NCI-H748 (cell line): ENCODE measurements at regions not wholly inside any gene's neighbourhood (a gene's known extent, or its start where the extent isn't known, plus 50 kb on each side); places are given as distances from the start of the nearest gene placed in this dataset.
"Not testable (repeated sequence)": the region's sequence is repeated elsewhere in the genome, so short reads cannot be mapped to it uniquely, and the experiment has no call there.

Experiments
- DNase-seq: peaks from one replicate; lab custom pipeline; 2025; ENCODE audit not compliant: unreplicated experiment; lab: John Stamatoyannopoulos, UW

DNA sequence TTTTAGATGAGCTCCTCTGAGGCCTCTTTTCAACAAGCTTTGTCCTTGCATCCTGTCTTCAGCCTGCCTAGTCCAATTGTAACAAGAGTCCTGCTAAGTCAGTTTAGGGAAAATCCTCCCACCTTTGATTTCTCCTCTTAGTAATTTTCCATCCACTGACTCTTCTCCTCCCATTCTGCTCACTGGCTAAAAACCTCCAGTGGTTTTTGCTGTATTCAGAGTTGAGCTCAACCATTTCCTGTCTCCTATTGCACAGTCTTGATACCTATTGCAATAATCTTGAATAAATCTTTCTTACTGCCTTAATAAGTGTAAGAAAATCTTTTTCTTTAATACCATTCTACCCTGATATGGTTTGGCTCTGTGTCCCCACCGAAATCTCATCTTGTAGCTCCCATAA is 117.8 kb upstream of the ENPP6 start:
- no peak for DNase-seq

DNA sequence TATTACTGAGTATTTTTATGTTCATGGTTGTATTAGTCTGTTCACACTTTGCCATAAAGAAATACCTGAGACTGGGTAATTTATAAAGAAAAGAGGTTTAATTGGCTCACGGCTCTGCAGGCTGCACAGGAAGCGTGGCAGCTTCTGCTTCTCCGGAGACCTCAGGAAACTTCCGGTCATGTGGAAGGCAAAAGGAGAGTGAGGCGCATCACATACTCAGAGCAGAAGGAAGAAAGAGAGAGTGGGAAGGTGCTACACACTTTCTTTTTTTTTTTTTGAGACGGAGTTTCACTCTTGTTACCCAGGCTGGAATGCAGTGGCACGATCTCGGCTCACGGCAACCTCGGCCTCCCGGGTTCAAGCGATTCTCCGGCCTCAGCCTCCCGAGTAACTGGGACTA is 115.8 kb upstream of the ENPP6 start:
- not testable (repeated sequence) for DNase-seq

DNA sequence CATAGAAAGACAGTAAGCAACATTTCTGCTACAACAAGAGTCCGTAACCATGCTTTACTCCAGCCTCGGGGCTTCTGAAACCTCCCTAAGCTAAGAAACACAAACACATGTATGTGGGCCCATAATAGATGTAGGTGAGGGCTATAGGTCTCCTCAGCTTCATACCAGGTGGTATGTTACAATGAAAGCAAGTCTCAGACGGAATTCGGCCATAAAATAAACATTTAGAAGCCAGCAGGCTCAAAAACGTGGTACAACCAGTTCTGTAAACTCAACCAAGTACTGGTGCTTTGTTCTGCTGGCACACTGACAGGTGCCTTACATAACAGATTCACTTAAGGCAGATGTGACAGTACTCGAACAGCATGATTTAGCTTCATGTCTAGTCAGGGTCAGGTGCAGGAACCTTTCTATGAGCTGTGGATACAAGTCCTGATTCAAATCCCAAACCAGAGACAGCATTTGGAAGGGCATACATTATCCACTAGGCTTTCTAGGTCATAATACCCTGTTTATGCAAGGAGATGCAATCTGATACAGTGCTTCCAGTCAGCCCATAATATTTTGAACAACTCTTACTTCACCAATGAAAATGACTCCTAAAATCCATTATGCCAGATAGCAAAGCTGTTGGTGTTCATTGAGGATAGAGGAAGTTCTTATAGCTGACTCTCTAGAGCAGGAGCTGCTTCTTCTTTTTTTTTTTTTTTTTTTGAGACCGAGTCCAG is 113.8 kb upstream of the ENPP6 start:
- DNase-seq = peak; percentile 82

DNA sequence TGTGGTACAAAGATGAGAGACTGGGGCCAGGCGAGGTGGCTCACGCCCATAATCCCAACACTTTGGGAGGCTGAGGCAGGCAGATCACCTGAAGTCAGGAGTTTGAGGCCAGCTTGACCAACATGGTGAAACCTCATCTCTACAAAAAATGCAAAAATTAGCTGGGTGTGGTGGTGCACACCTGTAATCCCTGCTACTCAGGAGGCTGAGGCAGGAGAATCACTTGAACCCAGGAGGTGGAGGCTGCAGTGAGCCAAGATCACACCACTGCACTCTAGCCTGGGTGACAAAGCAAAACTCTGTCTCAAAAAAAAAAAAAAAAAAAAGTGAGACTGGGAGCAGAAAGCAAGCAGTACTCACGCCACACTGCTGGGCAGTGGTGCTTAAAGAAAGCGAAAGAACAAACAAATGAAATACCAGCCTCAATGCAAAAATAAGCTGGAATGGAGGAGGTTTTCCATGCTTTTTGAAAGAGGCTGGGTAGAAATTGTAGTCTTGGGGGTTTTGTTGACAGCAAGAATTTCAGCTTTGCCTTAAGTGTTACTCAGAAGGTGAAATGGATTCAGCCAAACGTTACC is 112.9 kb upstream of the ENPP6 start:
- DNase-seq = not testable (repeated sequence)

DNA sequence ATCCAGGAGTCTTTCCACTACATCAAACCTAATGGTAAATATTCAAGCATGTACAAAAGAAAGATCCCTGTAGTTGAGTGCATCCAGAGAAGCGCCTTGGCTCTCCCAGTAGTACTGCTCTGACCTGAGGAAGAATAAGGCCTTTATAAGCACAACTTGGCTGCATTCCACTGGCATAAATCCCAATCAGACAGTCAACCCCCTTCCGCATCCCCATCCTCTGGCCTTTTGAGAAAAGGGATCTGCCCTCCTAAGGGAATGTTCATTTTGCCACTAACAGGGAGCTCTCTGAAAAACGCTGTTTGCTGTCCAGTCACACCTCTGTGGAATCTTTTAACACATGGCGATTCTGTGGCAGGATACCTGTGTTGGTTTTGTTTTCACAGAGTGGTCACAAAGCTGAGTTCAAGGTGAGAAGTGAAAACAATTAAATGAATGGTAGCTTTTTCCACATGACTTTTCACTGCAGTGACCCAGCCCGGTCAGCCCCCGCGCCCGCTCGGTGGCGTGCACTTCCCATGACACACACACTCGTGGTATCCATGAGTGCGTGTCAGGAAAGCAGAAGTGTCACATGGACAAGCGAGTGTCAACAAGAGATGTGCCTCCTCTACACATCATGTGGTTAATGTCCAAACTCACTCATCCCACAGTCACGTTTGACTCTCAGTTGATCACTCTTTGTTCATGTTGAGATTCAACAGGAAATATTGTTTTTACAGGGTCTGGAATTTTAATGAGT is 112.2 kb upstream of the ENPP6 start:
- DNase-seq = no peak

DNA sequence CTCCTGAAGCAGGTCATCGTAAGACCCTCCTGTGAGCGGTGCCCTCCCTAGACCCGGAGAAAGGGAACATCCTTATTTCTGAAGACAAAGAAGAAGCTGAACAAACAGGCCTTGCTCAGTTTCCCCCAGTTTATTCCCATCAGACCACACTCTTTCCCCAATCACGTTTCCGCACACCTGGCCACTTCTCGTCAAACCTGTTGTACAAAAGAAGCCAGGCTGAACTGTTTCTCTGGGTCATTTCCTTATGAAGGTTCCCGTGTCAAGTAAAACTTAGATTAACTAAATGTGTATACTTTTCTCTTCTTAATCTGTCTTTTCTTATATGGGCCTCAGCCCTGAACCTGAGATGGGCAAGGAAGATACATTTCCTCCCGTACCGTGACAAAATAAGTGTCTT is 111.6 kb upstream of the ENPP6 start:
- no peak for DNase-seq

DNA sequence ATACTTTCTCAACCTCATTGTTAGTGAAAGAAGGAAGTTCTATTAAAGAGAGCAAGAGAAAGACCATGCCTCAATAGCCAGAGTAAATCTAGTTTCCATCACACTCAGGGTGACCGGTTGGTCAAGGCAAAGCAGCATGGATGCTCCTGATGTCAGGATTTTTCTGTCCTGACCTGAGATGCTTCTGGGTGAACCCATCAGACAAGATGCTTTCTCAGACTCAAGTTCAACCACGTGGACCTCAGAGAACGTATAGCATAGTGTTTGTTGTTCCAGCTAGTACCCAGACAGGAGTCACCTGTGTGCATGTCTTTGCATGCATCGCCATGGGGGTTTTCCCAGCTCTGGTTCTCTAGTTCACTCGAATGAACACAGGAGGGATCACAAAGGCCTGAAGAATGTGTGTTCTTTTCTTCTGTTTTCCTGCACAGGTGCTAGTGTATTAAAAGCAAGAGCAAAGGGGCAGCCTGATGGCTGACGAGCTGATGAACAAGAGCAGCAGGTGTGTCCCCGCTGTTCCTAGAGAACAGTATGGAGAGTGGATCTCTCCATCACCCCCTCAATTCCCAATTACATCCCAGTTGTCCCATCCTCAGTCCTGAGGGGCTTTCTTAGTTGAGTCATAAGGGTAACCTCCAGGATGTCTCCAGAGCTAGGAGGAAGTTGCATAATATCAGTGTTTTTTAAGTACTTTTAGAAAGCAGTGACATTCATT is 110.5 kb upstream of the ENPP6 start:
- no peak for DNase-seq

DNA sequence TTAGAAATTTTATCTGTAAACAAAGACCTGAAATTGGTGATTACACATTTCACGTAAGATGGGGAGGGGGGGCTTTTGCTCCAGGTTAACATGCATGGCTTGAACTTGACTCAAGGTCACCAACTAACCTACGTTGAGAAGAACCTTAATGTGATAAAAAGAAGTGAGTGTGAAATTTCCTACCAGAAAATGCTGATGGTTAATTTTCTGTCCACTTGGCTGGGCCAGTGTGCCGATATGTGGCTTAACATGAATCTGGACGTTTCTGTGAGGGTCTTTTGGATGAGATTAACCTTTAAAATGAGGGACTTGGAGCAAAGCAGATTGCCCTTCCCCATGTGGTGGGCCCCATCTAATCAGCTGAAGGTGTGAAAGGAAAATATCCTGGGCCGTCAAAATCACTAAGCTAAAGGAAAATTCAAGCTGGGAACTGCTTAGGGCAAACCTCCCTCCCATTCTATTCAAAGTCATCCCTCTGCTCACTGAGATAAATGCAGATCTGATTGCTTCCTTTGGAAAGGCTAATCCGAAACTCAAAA is 107.3 kb upstream of the ENPP6 start:
- no peak for DNase-seq

DNA sequence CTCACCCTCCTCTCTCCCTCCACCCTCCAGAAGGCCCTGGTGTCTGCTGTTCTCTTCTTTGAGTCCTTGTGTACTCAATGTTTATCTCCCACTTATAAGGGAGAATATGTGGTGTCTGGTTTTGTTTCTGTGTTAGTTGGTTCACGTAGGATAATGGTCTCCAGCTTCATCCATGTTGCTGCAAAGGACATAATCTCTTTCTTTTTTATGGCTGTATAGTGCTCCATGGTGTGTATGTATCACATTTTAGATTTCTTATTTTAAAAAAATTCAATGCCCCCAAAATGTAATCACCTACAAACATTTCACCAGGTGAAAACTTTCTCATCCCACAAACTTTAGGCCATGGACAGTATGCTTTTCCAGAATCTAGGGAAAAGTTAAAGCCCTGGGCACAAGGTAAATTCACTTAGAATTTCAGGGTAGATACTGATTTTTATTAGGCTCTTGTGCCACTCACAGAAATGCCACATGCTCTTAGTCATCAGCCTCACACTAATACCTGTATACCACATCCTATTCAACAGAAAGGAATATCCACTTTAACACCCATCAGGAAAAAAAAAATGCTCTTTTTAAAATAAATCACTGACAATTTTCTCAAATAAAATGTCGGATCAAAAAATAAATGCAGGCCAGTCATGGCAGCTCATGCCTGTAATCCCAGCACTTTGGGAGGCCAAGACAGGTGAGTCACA is 104.8 kb upstream of the ENPP6 start:
- DNase-seq = no peak

DNA sequence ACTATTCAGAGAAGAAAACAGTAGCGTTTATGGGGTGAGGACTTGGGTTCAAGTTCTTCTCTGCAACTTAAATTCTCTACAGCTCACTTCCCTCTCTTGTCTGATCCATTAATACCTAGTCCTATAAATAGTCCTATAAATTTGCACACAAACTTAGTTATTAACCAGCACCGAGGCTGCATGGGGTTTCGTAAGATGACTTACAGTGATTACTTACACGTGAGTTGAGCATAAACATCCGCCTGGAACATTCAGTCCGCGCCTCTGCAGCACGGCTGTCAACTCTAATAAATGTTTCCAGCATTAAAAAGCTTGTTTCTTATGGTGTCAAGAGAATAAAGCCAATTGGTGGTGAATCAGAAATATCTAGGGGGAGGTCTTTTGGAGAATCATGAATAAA is 103.0 kb upstream of the ENPP6 start:
- DNase-seq = no peak

DNA sequence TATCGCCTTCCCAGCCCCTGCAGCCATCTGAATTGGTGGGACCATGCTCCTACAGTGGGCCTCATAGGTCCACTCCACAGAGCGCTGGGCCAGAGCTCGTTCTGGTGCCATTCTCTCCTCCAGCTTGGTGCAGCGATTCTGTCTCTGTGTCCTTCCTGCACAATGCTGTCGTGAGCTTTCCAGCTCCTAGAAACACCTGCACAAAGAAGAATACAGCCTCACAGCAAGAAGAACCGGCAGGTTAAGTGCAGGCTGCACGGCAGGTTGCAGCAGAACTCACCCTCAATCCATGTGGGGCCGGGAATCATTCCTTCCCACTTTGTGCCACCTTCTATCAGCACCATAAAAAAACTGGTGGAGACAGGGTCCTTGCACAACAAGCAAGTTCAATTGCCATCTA is 101.2 kb upstream of the ENPP6 start:
- DNase-seq = no peak

DNA sequence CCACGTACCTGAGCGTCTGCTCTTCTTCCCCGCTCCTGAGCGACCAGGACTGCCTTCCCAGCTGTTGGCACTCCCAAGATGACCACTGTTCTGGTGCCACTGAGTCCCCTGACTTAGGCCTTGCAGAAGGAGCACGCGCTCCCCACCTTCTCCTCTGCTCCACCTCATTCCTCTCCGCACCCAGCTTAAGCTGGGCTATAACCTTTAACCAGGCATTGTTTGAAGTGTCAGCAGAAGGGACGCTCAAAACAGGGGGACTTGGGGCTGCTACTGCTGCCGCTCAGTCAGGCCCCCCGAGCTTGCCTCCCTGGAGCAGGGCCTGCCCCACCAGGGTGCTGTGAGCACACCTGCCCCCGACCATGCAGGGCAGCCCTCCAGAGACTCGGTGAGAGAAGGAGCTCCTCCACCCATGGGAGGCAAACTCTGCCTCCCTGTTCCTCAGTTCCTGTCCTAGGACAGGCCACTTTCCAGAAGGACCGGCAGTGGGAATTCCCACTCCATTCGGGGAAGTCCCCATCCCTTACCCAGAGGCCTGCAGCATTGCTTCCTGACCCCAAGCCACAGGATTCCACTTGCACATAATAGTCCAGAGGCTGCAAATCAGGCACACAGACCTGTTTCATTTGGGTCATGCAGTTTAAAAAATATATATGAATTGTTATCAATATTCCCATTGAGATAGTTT is 99.7 kb upstream of the ENPP6 start:
- DNase-seq = no peak

DNA sequence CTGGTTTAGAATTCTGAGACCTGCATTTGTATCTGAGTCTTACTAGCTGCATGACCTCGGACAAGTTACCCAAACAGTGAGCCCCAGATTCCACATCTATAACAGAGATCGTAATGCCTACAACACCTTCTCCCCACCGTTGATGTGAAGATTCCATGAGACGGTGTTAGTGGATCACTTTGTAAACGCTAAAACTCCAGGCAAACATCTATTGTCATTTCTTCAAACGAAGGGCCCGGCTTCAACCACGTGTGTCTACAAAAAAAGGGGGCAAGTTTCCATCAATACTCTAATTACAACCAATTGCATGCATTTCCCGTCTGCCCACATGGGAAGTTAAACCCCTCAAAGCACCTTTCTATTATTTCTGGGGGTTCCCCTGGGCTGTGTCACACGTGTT is 99.1 kb upstream of the ENPP6 start:
- no peak for DNase-seq

DNA sequence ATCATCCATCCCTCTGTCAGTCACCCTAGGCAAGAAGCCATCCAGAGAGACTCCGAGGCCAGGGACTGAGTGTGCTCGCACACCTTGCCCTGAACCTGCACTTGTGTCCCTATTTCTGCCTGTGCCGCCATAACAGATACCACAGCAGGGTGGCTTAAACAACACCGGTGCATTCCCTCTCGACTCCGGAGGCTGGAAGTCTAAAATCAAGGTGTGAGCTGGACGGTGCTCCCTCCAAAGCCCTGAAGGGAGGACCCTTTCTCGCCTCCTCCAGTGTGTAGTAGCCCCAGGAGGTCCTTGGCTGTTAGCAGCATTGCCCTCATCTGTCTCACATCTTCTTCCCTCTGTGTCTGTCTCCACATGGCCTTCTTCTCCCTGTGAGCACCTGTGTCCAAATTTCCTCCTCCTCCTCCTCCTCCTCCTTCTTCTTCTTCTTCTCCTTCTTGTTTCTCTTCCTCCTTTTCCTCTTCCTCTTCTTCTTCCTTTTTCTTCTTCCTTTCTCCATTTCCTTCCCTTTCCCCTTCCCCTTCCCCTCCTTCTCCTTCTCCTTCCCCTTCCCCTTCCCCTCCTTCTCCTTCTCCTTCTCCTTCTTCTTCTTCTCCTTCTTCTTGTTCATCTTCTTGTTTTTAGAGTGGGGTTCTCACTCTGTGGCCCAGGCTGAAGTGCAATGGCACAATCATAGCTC is 98.1 kb upstream of the ENPP6 start:
- no peak for DNase-seq

DNA sequence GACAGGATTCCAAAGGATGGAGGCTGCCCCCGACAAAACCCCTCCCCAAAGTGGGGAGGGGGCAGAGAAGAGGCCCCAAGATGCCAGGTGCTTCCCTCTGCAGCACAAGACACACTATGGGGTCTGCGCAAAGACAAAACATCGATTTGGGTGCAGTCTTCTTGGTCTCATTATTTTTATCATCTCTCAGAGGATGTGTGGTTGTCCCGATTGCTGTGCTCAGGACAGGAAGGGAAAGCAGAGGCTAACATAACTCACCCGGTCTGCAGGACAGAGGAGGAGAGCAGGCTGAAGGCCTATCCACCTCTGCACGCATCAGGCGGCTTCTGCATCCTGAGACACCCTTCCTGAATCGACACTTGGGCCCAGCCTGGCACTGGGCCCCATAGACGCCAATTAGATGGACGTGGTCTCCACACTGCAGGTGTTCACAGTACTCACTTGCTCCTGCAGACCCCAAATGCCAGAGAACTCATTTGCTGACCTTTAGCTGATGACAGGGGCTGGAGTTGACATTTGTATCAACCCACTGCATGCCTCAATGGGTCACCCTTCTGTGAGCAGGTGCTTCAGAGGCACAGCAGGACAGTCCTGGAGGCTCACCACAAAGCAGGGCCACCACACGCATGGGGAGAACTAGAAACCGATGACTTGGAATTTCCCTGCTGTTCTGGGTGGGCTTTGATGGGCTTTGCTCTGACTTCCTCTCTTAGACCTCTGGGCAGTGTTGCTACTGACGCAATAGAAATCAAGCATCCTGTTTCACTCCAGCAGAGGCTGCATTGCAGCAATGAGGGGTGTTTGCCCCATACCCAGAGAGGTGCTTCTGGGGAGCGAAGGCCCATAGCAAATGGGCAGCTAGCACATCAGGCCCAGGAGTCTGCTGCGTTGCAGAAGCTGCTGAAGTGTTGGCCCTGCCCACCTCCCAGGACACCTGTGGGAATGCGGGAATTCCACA is 96.3 kb upstream of the ENPP6 start:
- DNase-seq = no peak

DNA sequence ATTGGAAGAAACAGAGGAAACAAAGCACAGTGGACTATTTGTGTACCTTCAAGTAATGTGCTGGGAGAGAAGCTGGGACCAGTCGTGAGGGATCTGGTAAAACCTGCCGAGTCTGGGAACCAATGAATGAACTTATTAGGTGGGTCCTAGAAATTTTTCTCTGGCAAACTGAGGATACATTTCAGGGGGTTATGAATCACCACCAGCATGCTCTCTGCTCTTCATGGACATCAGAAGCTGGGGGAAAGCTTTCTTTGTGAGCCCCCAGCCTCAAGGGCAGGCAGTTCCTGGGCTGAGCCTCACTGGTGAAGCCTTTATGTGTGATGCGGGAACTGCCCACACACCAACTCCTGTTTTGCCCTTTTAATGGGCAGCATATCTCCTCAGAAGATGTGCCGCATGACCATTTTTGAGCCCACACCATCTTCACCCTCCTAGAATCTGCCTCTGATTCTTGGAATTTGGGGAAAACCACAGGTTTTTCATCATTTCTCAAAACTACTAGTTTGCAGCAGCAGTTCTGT is 95.4 kb upstream of the ENPP6 start:
- DNase-seq = no peak

DNA sequence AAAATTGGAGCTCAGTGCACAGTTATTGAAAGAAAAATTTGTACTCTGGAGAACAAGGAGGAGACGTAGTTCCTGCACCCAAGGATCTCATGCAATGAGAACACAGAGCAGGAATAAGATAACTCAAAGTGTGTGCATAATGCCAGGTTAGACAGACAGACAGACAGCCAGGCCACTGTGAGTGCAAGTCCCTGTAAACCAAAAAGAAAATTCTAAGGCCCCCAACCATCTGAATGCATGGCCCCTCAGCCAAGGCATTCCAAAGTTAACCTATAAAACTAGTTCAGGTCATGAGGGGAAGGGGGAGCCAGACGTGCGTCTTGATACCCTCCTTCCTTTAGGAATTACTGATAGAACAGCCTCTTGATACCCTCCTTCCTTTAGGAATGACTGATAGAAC is 94.5 kb upstream of the ENPP6 start:
- no peak for DNase-seq
